HG02970 (cell line): ENCODE measurements at regions not wholly inside any gene's neighbourhood (a gene's known extent, or its start where the extent isn't known, plus 50 kb on each side); places are given as distances from the start of the nearest gene placed in this dataset.

Experiments used
- ATAC-seq: cut with Tn5 transposase; IDR thresholded peaks from one replicate; pipeline ENCODE4 v1.9.1; 2021; ENCODE audit warnings: mild to moderate bottlenecking, moderate library complexity, moderate number of reproducible peaks; ENCODE audit not compliant: unreplicated experiment, low FRiP score

DNA sequence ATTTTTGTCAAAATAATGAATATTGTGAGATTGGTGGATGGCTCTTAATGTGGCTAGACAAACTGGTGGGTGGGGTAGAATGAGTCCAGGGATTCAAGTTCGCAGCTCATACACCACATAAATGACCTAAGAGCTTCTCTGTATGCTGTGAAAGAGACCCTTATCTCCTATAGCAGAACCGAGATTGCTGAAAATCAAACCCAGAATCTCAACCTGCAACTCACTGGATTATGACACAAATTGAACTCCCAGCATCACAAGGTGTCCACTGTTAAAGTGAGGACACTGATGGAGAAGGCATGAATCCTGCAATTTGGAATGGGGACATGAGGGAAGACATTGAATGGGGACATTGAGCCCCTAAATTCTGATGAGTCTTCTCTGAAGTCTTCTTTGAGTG lies 51.3 kb upstream of the CNKSR3 start:
- ATAC-seq: no peak

DNA sequence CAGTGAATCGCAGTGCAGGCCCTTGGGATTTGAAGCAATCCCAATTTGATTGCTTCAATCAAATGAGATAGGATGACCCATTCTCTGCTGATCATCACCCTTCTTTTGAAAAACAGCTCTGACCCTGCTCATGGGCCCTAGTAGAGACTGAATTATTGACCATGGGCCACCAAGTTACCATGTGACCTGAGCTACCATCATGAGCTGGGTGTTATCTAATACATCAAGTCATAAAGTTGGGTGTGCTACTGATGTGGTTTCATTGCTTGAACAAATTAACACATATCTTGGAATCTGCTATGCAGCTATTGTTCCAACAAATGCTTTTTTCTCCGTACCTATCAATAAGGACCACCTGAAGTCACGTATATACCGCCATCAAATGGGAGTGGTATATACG lies 54.8 kb upstream of the CNKSR3 start:
- ATAC-seq: no peak

DNA sequence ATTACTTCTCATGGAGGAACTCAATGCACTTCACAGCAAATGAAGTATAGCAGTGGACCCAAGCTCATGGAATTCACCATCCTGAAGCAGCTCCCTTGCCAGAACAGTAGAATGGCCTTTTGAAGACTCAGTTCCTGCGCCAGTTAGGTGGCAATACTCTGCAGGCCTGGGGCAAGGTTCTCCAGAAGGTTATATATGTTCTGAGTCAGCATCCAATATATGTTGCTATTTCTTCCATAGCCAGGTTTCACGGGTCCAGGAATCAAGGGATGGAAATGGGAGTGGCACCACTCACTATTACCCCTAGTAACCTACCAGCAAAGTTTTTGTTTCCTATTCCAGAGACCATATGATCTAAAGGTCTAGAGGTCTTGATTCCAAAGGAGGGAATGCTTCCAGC lies 56.4 kb upstream of the CNKSR3 start:
- ATAC-seq: no peak

DNA sequence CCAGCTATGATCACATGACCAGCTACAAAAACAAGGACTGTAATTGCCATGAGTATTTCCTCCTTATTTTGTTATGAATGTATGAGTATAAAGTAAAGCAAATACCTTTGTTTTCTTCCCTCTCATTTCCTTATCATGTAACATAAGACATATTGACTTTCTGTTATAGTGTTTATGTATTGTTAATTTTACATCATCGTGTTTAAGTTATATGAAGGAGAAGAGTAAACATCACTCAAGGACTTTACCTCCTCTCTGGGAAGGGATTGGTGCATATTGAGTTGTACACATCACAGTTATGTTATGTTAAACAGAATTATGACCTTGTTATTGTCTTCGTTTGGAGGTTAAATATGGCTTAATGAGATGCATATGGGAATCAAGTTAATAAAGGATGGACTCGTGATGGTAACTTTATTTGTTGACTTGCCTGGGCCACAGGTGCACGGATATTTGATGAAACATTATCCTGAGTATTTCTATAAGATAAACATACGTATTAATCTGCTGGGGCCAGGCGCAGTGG lies 57.3 kb upstream of the CNKSR3 start:
- no peak for ATAC-seq

DNA sequence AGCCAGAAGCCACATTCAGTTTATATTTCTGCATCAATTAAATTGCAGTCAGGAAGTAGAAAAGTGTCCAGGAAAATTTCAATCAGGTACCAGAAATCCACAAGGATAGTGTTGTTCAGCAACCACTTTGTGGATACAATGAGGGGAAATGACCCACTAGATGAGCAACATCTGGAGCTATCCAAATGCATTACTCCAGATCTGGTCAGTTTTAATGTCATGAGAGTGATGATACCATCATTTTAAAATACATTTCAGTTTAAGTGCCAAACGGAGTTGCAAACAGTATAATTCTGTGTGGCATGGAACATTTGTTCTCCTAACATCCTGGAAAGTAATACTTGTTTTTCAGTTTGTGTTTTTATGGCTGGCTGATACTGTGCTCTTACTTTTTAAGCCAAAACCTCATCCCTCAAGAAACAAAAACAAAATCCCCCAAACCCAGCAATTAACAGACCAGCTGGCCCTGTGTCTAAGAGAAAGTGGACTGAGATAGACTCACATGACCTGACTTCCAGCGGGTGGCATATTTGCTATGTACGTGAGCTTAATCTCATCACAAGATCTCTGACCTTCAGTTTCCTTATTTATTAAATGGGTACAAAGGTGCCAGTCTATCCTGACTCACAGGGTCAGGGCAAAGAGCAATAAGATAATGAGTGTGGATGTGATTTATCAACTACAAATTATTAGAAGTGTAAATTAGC lies 58.8 kb upstream of the CNKSR3 start:
- ATAC-seq: no peak

DNA sequence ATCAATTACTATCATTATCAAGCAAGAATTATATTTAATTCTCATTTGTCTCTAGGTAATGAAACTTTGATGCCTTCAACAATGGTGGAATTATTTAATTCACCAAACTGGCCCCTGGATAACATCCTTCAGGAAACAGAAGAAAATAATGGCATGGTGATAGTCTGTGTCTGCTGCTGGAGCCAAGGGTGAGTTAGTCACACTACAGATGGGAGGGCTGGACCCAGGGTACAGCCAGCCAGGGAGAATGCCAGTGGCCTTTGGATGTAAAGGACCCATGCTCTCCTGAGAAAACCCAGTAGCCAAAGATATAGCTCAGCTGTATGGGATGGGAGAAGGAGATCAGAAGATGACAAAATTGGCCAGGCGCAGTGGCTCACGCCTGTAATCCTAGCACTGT lies 60.0 kb upstream of the CNKSR3 start:
- ATAC-seq: no peak

DNA sequence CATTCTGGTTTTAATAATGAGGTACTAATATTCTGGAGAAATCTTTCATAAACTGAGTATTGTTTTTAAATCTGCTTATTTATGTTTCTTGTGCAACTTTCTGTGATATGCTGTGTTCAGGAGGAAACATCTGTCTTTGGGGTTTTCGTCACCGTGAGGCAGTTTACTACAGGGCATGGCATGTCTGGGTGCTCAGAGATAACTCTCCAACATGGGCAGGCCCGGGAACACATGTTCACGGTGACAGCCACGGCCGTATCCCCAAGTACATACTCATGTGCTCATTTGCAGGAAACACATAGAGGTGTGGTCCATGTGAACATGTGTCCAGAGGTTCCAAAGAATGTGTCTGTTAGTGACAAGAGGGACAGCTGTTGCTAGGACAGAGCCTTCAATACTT lies 62.1 kb upstream of the CNKSR3 start:
- ATAC-seq: no peak

DNA sequence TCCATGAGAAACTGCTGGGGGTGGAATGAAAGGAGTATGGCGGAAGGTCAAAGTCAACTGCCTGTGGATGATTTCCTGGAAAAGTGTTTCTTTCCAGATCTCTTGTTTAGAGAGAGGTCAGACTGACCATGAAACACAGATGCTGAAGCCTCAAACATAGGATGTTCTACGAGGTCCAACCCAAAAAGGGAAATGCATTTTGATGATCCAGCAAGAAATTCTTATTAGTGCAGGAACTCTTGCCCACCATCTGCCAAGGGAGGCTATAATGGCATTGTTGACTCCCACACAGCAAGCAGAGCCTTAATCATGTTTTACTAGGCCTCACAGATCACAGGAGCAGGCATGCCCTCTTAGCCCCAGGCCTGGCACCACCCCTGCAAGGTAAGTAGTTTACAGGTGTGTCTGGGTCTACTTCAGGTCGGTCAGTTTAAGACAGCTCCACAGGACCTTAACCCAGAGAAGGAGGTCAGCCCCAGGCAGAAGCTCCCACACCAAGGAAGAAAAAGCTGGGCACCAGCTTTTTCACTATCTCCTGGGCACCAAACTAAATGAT lies 67.6 kb upstream of the CNKSR3 start:
- no peak for ATAC-seq

DNA sequence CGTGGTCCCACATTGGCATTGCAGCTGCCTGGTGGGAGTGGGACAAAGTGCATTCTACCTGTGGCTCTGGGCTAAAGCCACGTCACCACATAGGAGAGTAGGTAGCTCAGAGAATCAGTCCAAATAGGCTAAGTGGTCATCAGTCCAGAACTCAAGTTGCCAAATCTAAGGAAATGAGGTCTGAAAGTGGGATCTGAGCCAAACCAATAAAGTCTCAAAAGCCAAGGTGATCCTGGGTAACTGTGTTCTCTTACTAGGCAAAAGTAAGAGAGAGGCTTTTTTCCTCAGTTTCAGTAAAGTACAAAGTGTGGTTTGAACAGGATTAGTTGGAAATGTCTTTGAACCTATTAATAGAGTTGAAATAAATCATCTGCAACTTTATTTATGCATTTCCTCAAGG lies 68.6 kb upstream of the CNKSR3 start:
- no peak for ATAC-seq

DNA sequence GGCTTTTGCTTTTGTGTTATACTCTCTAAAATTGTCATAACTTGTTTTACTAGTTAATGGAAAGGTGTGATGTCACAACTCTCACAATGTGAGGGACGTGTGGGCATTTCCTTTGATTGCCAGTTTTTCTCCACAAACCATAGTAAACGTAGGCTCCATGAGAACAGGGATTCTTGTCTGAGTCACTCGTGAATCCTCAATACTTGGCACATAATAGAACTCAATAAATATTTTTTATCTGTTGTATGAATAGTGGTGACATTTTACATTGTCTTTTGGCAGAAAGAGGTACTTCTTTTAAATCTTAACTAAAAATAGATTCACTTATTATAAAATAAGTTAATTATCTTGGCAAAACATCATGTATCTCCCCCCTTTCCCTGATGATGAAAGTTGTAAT lies 69.0 kb upstream of the CNKSR3 start:
- no peak for ATAC-seq

DNA sequence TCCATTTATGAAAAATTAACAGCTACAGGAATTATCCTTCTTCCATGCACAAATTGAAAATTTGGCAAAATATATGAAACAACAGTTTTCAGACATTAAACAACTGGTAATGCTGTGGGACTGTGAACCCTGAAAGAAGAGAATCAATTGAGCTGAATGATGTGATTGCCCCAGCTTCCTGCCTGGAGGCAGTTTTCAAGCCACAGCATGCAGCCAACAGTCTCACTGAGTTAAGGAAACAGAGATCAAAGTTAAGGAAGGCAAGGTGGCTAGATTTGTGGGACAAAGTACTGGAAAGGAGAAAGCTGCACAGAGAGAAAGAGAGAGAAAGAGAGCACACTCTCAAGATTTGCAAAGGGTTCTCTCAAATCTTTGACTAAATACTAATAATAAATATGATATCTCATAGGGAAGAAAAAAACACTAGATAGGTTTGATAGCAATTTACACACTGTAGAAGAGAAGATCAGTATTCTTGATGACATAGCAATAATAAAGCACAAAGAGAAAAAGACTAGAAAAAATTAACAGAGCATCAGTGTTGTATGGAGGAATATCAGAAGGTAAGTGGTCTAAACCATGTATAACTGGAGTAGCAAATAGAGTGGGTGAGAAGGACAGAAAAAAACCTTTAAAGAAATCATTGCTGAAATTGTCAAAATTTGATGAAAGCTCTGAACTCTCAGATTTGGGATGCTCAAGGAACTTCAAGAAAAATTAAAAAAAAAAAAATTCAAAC lies 70.1 kb upstream of the CNKSR3 start:
- ATAC-seq: no peak

DNA sequence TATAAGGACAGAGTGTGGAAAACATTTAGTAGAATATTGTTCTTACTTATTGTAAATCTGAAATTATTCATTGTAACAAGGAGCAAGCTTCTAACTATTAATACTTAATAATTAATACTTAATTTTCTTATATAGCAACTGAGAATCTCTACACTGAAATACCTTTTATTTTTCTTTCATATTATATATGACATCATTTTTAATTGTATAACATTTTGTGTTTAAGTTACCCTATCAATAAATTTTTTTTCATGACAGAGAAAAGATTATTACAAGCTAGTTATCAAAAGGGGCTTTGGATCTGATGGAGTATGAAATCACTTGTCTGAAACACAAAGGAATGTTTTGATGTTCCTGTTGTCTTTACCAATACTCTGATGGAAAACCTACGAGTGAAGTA lies 72.2 kb upstream of the CNKSR3 start:
- ATAC-seq: no peak

DNA sequence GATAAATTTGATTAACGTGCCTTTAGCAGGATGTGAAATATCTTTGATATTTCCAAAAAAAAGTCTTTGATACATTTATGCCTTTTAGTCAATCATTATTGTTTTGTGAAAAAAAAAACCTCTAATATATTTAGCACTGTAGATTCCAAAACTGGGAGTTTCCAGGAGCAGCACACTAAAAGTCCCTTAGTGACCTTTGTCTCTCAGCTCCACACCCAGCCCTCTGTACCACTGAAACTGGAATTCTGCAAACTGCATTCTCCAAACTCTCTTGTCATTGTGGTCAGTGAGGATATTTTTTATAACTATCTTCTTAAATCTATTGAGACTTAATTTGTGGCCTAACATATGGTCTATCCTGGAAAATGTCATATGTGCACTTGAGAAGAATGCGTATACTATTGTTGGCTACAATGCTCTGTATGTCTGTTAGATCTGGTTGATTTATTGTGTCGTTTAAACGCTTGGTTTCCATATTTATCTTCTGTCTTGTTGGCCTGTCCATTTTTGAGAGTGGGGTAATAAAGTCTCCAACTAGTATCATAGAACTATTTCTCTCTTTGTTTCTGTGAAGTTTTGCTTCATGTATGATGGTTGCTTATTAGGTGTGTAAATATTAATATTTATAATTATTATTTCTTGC lies 73.2 kb upstream of the CNKSR3 start:
- ATAC-seq: no peak

DNA sequence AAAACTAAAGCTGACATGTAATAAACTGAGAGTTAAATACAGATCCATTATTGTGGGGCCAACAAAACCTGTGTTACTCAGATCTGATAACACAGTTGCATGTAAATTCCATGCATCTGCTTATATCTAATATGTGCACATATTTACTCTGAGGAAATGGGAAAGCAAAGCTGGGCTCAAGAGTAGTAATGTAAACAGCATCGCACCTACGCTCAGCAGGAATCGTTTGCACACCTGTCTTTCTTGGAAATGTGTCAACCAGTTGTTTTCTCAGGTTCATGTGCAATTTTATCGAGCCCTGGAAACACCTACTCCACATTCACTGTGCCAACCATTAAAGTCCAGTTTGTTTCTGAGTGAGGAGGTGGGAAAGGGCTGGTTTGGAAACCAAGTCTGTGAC lies 80.3 kb upstream of the CNKSR3 start:
- no peak for ATAC-seq

DNA sequence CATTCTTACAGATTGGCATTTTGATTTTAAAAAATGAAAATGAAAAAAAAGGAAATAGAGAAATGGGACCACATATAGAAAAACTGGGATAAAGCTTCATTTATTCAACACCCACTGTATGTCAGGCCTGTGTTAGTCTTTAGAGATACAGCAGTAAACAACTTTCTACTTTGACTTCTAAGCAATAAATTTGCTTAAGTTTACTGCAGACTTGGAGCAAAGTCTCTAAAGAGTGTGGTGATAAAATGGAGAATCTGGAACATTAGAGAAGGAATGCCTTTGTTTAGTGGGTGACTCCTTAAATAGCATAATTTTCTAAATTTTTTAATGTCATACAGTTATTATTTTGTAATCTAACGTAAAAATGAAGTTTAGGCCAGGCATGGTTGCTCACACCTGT lies 80.7 kb upstream of the CNKSR3 start:
- ATAC-seq: no peak

DNA sequence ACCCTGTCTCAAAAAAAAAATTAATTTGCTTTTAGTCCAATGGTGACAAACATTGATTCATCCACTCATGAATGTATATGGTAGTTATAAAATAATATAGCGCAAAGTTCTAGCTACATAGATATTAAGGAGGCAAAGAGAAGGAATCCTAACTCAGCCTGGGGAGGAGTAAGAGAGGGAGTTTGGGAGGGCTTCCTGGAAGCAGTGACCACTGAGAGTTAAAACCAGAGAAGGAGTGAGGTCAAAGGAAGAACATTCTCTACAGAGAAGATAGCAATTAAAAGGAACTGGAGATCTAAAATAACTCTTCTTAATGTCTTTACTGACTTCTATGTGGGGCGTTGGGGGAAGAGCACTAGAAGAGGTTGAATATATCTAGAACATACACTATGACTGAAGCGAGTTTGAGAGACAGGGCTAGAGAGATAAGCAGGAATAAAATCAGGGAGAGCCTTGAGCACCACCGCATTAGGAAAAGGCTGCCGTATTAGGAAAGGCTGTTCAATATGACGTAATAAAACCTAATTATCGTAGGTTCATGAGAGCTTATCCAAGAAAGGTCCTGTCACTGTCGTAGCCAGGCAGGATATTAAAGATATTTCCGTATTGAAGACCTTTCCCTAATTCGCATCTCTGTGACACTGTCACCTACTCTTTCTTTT lies 81.8 kb upstream of the CNKSR3 start:
- no peak for ATAC-seq

DNA sequence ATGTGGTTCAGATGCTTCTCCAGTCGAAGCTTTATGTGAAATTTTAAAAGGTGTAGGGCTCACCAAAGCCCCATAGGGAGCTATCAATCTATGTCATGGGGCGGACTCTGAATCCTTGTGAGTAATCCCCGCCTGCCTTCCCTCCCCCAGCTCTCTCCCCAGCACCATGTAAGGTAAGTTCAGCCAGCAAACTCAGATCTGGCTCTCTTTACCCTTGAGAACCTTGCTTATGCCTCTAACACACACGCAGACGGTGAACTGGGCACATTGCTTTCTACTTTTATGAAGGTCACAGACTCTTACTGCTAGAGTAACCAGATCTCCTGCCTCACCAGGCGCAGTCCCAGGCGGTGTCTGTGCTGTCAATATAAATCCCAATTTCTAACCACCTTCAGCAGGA lies 82.6 kb upstream of the CNKSR3 start:
- no peak for ATAC-seq

DNA sequence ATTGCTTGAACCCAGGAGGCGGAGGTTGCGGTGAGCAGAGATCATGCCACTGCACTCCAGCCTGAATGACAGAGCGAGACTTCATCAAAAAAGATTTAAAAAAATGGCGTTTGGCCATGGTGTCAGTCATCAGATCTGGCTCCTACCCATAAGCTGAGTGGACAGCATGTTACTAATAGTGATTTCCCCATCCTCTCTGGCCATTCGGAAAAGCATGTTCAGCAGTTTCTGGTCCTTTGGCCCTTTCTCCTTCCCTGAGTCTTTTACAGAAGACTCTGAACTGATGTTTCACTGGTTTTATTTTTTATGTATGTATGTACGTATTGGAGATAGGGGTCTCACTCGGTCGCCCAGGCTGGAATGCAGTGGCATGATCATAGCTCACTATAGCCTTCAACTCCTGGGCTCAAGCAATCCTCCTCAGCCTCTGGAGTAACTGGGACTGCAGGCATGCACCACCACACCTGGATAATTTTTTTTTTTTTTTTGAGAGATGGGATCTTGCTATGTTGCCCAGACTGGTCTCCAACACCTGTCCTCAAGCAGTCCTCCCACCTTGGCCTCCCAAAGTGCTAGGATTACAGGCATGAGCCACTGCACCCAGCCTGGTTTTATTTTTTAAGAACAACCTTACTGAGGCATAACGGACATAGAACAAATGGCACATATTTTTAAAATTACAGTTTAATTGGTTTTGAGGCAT lies 84.2 kb upstream of the CNKSR3 start:
- no peak for ATAC-seq

DNA sequence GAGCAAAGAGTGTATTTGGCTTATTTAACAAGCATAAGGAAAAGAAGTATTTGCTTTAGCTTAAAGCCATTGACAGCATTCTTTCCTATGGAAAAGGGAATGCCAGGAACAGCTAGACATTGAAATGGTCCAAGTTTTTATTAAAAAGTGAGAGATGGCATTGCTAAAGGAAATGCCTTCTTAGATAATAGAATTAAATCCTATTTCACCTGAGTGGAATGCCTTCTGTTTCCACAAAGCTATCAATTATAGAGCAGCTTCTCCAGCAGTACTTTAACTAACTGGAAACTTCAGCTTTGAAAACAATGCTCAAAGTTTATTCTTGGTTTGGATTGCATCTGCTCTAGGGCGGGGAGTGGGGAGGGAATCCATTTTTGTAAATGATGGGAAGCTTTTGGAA lies 85.1 kb upstream of the CNKSR3 start:
- no peak for ATAC-seq

DNA sequence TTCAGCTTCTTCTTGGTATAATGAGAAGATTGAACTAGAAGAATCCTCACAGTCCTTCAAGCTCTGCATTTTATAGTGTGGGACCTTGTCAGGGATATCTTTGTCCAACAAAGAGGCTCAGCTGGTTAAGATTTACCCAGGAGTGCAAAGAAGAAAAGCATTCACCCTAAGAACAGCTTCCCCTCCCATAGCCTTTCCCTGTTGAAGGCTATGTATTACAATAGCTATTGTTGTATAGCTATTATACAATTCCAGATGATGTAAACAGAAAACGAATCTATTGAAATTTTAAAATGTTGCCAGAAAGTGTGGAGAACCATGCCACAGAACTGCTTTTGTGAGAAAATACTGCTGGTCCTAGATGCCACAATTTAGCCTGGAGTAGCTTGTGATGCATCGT lies 85.5 kb upstream of the CNKSR3 start:
- no peak for ATAC-seq
